AG09319 (cell line): ENCODE measurements at regions not wholly inside any gene's neighbourhood (a gene's known extent, or its start where the extent isn't known, plus 50 kb on each side); places are given as distances from the start of the nearest gene placed in this dataset.

Source experiments
- DNase-seq: peaks from one replicate; pipeline ENCODE4 v3.0.0-alpha.2; 2010; ENCODE audit warnings: low read depth; ENCODE audit errors: extremely low read depth
- TF ChIP-seq, protein P1 (sequence below): IDR thresholded peaks from 2 replicates; pipeline ENCODE4 v1.5.1; 2011; ENCODE audit warnings: low read depth, mild to moderate bottlenecking, inconsistent platforms, low read length, moderate library complexity

DNA sequence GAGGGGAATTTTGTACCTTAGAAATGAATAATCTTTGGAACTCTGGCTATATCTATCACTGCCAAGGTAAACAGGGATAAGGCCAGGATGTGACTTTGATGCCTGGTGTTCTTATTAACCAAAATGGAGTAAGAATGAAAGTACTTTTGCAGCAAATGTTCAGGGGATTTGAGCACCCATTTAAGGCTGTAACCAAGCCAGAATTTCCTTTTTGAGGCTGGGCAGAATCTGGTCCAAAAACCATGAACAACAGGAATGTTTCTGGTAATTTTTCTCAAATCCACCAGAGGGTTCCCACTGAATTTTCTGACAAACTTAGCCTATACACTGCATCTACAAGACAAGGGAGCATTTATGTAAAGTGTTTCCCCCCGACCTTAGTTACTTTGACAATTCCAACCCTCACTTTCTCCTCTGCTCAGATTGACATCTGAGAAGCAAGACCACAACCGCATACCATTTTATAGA lies 120.6 kb downstream of the BAMBI start:
- DNase-seq: no peak
- TF ChIP-seq, protein P1, sequence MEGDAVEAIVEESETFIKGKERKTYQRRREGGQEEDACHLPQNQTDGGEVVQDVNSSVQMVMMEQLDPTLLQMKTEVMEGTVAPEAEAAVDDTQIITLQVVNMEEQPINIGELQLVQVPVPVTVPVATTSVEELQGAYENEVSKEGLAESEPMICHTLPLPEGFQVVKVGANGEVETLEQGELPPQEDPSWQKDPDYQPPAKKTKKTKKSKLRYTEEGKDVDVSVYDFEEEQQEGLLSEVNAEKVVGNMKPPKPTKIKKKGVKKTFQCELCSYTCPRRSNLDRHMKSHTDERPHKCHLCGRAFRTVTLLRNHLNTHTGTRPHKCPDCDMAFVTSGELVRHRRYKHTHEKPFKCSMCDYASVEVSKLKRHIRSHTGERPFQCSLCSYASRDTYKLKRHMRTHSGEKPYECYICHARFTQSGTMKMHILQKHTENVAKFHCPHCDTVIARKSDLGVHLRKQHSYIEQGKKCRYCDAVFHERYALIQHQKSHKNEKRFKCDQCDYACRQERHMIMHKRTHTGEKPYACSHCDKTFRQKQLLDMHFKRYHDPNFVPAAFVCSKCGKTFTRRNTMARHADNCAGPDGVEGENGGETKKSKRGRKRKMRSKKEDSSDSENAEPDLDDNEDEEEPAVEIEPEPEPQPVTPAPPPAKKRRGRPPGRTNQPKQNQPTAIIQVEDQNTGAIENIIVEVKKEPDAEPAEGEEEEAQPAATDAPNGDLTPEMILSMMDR: no peak

DNA sequence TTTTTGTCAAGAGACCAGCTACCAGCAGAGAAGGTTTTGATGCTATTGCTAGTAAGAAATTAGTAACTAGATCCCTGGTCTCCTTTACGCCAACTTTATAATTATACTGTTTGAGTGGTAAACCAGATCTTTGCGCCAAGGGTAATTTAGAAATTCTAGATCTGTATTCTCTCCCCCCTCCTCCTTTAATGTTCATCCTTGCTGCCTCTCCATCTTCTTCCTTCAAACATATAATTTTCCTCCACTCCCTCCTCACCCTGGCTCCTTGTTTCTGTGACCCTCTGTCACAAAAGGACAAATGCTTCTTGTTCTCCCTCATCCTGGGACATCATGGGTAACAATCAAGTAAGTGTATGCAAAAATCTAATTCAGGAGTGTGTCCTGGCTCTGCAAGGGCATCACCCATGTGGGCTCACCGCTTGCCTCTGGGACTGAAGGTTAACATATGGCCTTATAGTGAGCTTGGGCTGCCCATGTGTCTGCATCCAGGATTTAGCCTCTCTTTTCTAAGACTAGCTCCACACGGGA lies 121.2 kb downstream of the BAMBI start:
- TF ChIP-seq, protein P1: no peak
- DNase-seq: no peak

DNA sequence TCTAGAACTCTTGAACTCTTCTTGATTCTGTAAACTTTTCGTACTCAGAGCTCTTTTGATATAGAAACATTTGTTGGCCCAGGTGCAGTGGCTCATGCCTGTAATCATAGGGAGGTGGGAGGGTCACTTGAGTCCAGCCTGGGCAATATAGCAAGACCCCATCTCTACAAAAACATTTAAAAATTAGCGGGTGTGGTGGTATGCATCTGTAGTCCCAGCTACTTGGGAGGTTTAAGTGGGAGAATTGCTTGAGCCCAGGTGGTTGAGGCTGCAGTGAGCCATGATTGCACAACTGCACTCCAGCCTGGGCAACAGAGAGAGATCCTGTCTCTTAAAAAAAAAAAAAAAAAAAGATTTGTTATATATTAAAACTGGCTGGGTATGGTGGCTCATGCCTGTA lies 121.6 kb downstream of the BAMBI start:
- TF ChIP-seq, protein P1: no peak
- DNase-seq: no peak

DNA sequence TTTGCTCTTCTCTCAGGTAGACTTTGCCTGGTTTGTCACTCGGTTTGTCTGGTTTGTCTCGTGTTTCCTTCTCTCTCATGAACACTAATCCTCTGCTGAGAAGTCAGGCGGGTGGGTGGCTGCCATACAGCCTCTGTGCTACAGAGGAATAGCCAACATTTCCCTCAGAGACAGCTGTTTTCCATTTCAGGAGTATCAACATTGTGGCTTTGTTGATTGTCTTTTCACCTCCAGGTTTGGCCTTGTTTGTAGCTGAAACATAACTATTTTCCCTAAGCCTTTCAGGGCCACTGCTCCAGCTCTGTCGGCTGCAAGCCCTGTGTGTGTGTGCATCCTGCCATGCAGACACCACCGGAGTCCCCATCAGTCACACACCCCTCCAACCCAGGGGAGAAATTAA lies 122.8 kb downstream of the BAMBI start:
- DNase-seq: peak; percentile 16
- TF ChIP-seq, protein P1: no peak

DNA sequence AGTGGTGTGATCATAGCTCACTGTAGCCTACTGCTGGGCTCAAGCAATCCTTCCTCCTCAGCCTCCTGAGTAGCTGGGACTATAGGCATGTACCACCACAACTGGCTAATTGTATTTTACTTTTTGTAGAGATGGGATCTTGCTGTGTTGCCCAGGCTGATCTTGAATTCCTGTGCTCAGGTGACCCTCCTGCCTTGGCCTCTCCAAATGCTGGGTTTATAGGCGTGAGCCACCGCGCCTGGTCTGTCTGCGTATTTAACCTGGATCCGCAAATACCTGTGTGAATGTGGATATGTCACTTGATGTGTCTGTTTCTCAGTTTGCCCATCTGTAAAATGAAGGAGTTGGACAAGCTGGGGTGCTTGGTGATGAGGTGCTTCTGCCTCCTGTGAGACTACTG lies 123.9 kb downstream of the BAMBI start:
- TF ChIP-seq, protein P1: no peak
- no peak for DNase-seq

DNA sequence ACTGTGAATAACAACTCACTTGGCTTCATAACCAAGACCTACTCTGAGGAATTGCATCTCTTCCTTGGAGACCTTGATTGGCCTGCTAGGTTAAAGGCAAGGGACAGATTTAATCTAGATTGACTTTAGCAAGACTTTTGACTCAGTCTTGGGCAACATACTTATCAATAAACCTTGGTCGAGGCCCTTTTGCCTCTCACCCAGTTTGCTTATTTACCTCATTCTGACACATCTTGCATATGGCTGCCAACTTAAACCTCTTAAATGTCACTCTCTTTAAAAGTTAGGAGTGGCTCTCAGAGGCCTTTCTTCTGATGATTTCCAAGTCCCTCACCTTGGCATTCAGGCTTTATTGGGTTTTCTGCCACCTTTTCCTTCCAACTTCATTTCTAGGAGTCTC lies 124.5 kb downstream of the BAMBI start:
- TF ChIP-seq, protein P1: no peak
- DNase-seq: no peak

DNA sequence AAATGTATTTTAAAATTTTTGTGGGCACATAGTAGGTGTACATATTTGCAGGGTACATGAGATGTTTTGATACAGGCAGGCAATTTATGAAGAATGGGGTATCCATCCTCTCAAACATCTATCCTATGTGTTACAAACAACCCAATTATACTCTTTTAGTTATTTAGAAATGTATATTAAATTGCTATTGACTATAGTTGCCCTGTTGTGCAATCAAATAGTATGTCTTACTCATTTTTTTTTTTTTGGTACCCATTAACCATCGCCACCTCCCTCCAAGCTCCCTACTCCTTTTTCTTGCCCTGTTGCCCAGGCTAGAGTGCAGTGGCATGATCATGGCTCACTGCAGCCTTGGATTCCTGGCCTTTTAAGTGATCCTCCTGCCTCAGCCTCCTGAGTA lies 128.1 kb downstream of the BAMBI start:
- TF ChIP-seq, protein P1: no peak
- no peak for DNase-seq
